ENCODE measurements at regions not wholly inside any gene's neighbourhood (a gene's known extent, or its start where the extent isn't known, plus 50 kb on each side); places are given as distances from the start of the nearest gene placed in this dataset.

GRCh38 chr15:92304223-92304975 is 89.3 kb upstream of the ST8SIA2 start:
- TF ChIP-seq GATAD2B (conservative IDR thresholded peaks at IDR 0.05; ENCODE audit: low read depth) (no peak), SMARCA5 (IDR thresholded peaks at IDR 0.05) (no peak), ZNF24 (IDR thresholded peaks at IDR 0.05) (no peak), POLR2A (IDR thresholded peaks at IDR 0.05; ENCODE audit: low read depth, low read length) (no peak), RFX5 (IDR thresholded peaks at IDR 0.05; ENCODE audit: low read depth, low read length) (no peak), EZH2 (IDR thresholded peaks at IDR 0.05; ENCODE audit: borderline replicate concordance, control insufficient read depth, low read depth, low read length) (no peak)
- TF ChIP-seq, protein P1, sequence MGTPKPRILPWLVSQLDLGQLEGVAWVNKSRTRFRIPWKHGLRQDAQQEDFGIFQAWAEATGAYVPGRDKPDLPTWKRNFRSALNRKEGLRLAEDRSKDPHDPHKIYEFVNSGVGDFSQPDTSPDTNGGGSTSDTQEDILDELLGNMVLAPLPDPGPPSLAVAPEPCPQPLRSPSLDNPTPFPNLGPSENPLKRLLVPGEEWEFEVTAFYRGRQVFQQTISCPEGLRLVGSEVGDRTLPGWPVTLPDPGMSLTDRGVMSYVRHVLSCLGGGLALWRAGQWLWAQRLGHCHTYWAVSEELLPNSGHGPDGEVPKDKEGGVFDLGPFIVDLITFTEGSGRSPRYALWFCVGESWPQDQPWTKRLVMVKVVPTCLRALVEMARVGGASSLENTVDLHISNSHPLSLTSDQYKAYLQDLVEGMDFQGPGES (IDR thresholded peaks at IDR 0.05): no peak
